Large intestine (tissue), 3 donors: ENCODE measurements at regions not wholly inside any gene's neighbourhood (a gene's known extent, or its start where the extent isn't known, plus 50 kb on each side); places are given as distances from the start of the nearest gene placed in this dataset.
A peak's percentile ranks its signal among the peaks of the same experiment; 100 is the strongest.
"Not testable (repeated sequence)": the region's sequence is repeated elsewhere in the genome, so short reads cannot be mapped to it uniquely, and the experiment has no call there.

Experiments
- DNase-seq, 2 donors: peaks; one replicate each; pipeline versions ENCODE4 v3.0.0 to v3.0.0-alpha.2; 2013
- H3K27ac ChIP-seq: one replicate; pipeline ENCODE4 v1.5.1; 2013; ENCODE audit warnings: low read length
- H3K27me3 ChIP-seq: 2 replicates; pipeline ENCODE4 v1.6.1; 2013; ENCODE audit warnings: low read length; ENCODE audit not compliant: control insufficient read depth, insufficient read depth
- H3K36me3 ChIP-seq: 2 replicates; pipeline ENCODE4 v1.6.1; 2013; ENCODE audit warnings: low read length; ENCODE audit not compliant: control insufficient read depth, insufficient read depth
- H3K4me1 ChIP-seq: one replicate; pipeline ENCODE4 v1.6.1; 2013; ENCODE audit warnings: low read length; ENCODE audit not compliant: control insufficient read depth, insufficient read depth
- H3K4me3 ChIP-seq: one replicate; pipeline ENCODE4 v1.5.1; 2013; ENCODE audit warnings: low read length
- H3K9me3 ChIP-seq: one replicate; pipeline ENCODE4 v1.6.1; 2013; ENCODE audit warnings: mild to moderate bottlenecking, low read depth, low read length, moderate library complexity; ENCODE audit not compliant: control insufficient read depth
- WGBS: methylation state at CpG from one replicate; pipeline ENCODE4 v1.1.5; 2013; ENCODE audit warnings: low lambda C conversion rate; ENCODE audit not compliant: insufficient coverage; 5-methylcytosine and 5-hydroxymethylcytosine counted together

DNA sequence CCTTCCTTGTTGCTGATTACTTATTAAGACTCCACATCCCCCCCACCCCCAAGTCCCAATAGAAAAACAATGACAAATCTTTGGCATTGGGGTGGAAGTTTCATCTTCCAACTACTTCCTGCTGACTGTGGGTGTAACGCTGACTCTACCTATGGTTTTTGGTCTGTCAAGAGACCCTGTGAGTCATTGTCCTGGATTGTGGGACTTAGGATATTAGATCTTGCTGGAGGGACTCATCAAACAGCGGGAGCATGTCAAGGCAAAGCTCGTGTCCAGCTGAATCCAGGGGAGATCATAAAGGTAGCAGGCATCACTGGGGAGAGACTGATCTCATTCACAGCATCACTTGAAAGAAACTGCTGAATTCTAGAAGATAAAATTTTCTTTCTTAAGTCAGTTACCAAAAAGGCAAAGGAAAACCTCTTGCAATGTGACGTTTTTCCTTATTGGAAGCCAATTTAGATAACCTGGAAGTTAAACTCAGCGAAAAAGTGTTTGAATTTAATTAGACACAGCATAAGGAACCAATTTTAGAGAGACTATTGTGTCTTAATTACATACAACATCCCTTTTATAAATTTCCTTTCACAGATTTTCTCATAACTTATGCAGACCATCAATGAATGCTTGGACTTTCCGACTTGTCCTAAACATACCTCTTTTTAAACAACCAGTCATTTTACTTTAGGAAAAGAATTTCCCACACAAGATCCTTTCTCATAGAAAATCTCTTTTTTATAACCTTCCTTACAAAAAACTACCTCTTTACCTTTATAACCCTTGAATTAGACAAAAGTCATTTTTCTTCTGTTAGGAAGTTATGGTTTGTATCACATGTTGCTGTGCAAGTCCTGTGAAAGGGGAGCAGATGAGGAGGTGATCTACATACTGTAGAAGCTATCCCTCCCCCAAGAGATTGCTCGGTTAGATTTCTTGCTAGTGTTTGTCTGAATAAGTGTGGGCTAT lies 94.6 kb upstream of the SCAF11 start:
- Histone ChIP-seq H3K27me3 (no peaks in the 10 kb centered on the region), H3K36me3 (no peaks in the 10 kb centered on the region), H3K4me1 (peaks cover 7% of the 10 kb centered on the region), H3K4me3 (no peak overlapping the region), H3K9me3 (no peaks in the 10 kb centered on the region), H3K27ac (no peak overlapping the region)
- 50% methylated on average over 2 of the region's 7 CpGs for WGBS
- no peak for DNase-seq

DNA sequence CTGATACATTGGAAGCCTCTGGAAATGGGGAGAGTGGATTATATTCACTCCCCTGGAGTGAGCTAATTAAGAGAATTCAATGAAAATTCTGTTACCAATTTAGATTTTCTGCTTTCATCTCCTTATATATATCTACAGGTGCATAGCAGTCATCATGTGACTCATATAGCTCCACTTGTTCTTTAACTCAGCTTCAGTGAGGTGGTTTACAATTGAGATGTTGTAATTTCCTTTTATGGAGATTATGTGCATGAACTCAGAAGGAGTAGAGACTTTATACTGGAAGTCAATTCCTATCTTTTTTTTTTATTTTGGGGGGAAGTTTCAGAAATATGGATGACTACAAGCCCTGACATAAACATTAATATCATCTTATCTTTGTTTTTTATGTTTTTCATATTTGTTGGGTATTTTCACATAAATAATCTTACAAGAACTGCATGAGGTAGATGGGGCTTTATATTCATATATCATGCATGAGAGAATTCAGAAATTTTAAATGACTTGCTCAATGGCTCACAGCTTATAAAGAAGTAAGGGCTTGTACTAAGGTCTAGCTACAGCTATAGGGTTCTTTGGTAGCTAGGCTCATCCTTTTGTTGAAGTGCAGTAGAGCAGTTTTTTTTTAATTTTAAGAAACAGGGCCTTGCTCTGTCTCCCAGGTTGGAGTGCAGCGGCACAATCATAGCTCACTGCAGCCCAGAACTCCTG lies 92.3 kb upstream of the SCAF11 start:
- H3K4me3 ChIP-seq = no peak overlapping the region
- no CpG with 5 or more reads among the region's 1 CpG for WGBS
- H3K4me1 ChIP-seq = peaks cover 7% of the 10 kb centered on the region
- H3K36me3 ChIP-seq = no peaks in the 10 kb centered on the region
- peak; percentile 37 to 42 for DNase-seq
- no peaks in the 10 kb centered on the region for H3K9me3 ChIP-seq
- H3K27me3 ChIP-seq = no peaks in the 10 kb centered on the region
- peak overlapping the region; percentile 31 for H3K27ac ChIP-seq

DNA sequence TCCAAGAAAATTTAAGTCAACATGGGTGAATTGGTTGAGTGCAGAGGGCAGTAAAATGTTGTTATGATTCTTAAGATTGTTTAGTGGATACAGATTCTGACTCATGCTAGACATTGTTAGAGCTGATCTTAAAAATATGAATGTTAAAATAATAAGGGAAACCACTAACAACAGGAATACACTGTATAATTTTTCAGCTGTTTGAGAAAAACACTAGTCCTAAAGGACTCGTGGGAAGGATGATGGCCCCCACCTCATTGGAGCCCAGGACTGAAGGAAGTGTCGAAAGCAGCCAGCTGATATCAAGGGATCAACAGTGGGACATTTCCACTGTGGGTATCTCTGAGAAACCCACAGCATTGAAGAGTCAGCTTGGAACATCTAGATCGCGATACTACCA lies 82.9 kb upstream of the SCAF11 start:
- no peak for DNase-seq
- Histone ChIP-seq H3K4me3 (no peak overlapping the region), H3K27me3 (no peaks in the 10 kb centered on the region), H3K4me1 (peaks cover 5% of the 10 kb centered on the region), H3K9me3 (no peaks in the 10 kb centered on the region), H3K27ac (no peak overlapping the region), H3K36me3 (no peaks in the 10 kb centered on the region)
- 100% methylated on average over 2 of the region's 4 CpGs for WGBS

DNA sequence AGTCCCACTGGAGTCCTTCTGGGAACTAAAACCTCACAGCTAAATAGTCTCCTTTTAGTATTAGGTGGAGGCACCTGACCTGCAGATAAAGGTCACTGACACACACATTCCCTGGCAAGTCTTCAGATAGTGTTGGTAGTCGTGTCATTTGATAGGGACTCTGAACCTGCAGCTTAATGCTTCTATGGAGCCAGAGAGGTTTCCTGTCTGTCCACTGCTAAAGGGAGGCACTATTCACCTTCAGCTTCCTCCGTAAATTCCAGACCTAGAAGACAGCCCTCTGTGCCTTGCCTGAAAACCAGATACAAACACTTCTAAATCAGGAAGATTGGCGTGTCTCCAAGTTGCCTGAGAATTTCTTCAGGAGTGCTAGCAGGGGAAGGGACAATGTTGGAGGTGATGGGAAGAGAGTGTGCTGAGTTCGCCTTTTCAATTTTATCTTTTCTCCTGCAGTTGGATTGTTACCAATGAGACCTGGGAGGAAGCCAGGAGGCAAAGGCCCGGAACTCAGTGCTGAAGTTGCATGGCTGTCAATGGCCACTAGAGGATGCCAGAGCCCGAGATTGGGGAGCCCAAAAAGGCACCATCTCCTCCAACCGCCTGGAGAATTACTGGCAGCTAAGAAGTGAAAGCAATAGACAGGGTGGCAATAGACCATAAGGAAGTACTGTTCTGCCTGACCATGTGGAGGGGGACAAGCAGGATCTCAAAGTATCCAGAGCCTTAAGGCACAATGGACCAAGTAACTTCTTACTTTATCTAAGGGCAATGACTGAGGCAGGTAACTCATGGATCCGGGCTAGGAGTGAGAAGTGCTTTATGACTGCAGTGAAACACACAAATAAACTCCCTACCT lies 81.6 kb upstream of the SCAF11 start:
- no CpG with 5 or more reads among the region's 8 CpGs for WGBS
- H3K27ac ChIP-seq = peak overlapping the region; percentile 67

DNA sequence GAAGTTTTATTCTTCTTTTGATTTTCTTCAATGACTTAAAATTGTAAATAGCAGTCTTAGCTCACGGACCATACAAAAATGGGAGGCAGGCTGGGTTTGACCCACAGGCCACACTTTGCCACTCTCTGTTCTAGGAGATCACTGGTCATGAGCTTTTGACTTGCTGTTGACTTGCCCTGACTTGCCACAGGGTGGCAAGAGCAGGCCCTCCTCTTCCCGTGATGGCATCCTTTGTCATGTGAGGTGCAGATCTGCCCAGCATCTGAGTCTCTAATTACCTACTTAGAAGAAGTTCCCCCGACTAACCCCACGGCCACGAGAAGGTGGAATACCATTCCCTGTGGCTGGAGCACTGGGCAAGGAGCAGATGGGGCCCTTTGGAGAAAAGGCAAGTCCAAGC lies 81.0 kb upstream of the SCAF11 start:
- 50% methylated on average over 1 of the region's 5 CpGs for WGBS
- H3K4me3 ChIP-seq = no peak overlapping the region
- no peak for DNase-seq

More for the DNA sequence above, 81.6 kb upstream of the SCAF11 start:
- peak; percentile 70 to 79 for DNase-seq
- Histone ChIP-seq H3K27me3 (no peaks in the 10 kb centered on the region), H3K4me1 (peaks cover 5% of the 10 kb centered on the region), H3K4me3 (no peak overlapping the region), H3K9me3 (no peaks in the 10 kb centered on the region), H3K36me3 (no peaks in the 10 kb centered on the region)

DNA sequence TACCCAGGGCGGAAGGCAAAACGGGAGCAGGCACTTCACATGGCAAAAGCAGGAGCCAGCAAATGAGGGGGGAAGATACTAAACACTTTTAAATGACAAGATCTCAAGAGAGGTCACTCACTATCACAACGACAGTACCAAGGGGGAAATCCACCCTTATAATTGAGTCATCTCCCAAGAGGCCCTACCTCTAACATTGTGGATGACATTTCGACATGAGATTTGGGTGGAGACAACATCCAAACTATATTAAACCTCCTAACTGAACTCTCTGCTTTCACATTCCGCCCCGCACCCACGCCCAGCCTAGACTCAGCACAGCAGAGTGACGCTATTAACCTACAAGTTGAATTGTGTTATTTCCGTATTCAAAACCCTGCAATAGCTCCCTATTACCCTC lies 76.7 kb upstream of the SCAF11 start:
- Histone ChIP-seq H3K4me3 (no peak overlapping the region), H3K4me1 (no peaks in the 10 kb centered on the region), H3K27me3 (no peaks in the 10 kb centered on the region), H3K27ac (no peak overlapping the region), H3K36me3 (no peaks in the 10 kb centered on the region), H3K9me3 (no peaks in the 10 kb centered on the region)
- no CpG with 5 or more reads among the region's 9 CpGs for WGBS
- no peak for DNase-seq

More for the DNA sequence above, 81.0 kb upstream of the SCAF11 start:
- Histone ChIP-seq H3K4me1 (peaks cover 5% of the 10 kb centered on the region), H3K36me3 (no peaks in the 10 kb centered on the region), H3K9me3 (no peaks in the 10 kb centered on the region), H3K27me3 (no peaks in the 10 kb centered on the region), H3K27ac (no peak overlapping the region)

DNA sequence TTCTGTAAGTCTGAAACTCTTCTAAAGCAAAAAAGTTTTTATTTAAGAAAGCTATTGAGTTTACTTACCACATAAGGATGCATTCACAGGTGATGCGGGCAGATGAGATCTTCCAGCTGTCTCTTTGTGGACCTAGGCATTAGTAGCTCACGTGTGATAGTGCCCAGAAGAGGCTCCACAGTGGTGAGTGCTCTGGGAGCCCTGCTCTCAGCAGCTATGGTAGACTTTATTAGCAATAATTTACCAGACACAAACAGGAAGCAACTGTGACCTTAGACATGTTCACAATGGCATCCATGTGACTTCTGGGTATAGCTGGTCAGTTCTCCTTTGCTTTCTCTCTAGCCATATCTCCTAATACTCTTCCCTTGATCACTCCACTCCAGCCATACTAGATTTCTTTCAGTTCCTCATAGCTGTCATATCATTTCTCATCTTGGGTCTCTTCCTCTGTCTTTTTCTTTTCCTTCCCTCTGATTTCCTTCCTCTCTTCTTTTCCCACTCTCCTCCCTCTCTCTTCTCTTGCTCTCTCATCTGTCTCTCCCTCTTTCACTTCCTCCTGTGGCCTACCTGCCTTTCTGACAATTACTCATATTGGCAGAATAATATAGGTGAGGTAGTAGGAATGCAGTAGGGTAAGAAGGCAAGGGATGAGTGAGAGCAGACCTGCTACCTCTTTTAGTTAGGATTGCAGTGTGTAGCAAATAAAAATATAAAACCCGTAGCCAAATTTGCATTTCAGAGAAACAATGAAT lies 75.2 kb upstream of the SCAF11 start:
- Histone ChIP-seq H3K4me3 (no peak overlapping the region), H3K4me1 (no peaks in the 10 kb centered on the region), H3K9me3 (no peaks in the 10 kb centered on the region), H3K27me3 (no peaks in the 10 kb centered on the region), H3K27ac (no peak overlapping the region), H3K36me3 (no peaks in the 10 kb centered on the region)
- 100% methylated on average over 1 of the region's 3 CpGs for WGBS
- no peak for DNase-seq

DNA sequence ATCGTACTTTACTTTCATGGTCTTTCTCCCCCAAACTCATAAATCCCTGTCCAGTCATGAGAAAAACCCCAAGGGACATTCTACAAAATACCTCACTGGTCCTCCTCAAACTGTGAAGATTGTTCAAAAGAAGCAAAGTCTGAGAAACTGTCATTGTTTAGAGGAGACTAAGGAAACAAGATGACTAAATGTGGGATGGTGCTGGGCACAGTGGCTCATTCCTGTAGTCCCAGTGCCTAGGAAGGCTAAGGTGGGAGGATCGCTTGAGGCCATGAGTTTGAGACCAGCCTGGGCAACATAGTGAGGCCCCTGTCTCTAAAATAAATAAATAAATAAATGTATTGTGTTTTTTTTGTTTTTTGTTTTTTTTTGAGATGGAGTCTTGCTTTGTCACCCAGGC lies 74.2 kb upstream of the SCAF11 start:
- H3K27ac ChIP-seq = no peak overlapping the region
- H3K4me1 ChIP-seq = no peaks in the 10 kb centered on the region
- no peak overlapping the region for H3K4me3 ChIP-seq
- no peaks in the 10 kb centered on the region for H3K27me3 ChIP-seq
- no peaks in the 10 kb centered on the region for H3K9me3 ChIP-seq
- no peaks in the 10 kb centered on the region for H3K36me3 ChIP-seq
- no peak for DNase-seq
- no CpG with 5 or more reads among the region's 2 CpGs for WGBS

DNA sequence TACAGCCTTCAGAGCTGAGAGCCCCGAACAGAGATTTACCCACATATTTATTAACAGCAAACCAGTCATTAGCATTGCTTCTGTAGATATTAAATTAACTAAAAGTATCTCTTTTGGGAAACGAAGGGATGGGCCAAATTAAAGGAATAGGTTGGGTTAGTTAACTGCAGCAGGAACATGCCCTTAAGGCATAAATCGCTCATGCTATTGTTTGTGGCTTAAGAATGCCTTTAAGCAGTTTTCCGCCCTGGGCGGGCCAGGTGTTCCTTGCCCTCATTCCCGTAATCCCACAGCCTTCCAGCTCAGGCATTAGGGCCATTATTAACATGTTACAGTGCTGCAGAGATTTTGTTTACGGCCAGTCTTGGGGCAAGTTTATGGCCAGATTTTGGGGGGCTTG lies 68.3 kb upstream of the SCAF11 start:
- H3K9me3 ChIP-seq, H3K4me1 ChIP-seq, H3K27me3 ChIP-seq, H3K4me3 ChIP-seq, H3K27ac ChIP-seq, H3K36me3 ChIP-seq, DNase-seq: not testable (repeated sequence)
- no CpG with 5 or more reads among the region's 7 CpGs for WGBS
